ENCODE measurements at regions not wholly inside any gene's neighbourhood (a gene's known extent, or its start where the extent isn't known, plus 50 kb on each side); places are given as distances from the start of the nearest gene placed in this dataset.

DNA sequence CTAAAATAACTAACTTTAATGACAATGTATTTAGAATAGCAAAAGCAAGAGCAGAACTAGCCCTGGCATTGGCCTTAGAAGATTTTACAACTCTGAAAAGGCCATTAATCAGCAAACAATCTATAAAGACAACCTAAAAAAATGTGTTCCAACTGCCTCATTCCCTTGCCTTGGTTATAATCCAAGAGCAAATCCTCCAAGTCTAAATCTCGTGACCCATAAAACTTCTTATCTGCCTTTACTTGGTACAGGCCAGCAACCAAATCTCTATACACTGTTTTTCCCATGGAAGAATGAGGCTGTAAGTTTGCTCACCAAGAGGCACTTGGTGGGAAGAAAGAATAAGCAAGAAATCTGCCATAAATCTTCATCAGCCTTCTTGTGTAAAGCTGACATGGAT, 175.3 kb upstream of the MID1 start:
- ATAC-seq (ENCODE audit: low read depth) (no peak), DNase-seq (ENCODE audit: low spot score) (no peak)
- Histone ChIP-seq H3K4me1 (ENCODE audit: insufficient read depth, poor library complexity, severe bottlenecking) (no peaks in the 10 kb centered on the region), H3K27me3 (ENCODE audit: insufficient read depth, poor library complexity, severe bottlenecking) (no peaks in the 10 kb centered on the region), H3K36me3 (ENCODE audit: low read depth) (no peaks in the 10 kb centered on the region), H3K27ac (ENCODE audit: poor library complexity, severe bottlenecking) (no peak overlapping the region), H3K9me3 (ENCODE audit: severe bottlenecking) (no peaks in the 10 kb centered on the region), H3K4me3 (ENCODE audit: severe bottlenecking) (no peak overlapping the region)
- TF ChIP-seq, protein P1, sequence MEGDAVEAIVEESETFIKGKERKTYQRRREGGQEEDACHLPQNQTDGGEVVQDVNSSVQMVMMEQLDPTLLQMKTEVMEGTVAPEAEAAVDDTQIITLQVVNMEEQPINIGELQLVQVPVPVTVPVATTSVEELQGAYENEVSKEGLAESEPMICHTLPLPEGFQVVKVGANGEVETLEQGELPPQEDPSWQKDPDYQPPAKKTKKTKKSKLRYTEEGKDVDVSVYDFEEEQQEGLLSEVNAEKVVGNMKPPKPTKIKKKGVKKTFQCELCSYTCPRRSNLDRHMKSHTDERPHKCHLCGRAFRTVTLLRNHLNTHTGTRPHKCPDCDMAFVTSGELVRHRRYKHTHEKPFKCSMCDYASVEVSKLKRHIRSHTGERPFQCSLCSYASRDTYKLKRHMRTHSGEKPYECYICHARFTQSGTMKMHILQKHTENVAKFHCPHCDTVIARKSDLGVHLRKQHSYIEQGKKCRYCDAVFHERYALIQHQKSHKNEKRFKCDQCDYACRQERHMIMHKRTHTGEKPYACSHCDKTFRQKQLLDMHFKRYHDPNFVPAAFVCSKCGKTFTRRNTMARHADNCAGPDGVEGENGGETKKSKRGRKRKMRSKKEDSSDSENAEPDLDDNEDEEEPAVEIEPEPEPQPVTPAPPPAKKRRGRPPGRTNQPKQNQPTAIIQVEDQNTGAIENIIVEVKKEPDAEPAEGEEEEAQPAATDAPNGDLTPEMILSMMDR (IDR thresholded peaks at IDR 0.05; ENCODE audit: poor library complexity, severe bottlenecking): no peak

DNA sequence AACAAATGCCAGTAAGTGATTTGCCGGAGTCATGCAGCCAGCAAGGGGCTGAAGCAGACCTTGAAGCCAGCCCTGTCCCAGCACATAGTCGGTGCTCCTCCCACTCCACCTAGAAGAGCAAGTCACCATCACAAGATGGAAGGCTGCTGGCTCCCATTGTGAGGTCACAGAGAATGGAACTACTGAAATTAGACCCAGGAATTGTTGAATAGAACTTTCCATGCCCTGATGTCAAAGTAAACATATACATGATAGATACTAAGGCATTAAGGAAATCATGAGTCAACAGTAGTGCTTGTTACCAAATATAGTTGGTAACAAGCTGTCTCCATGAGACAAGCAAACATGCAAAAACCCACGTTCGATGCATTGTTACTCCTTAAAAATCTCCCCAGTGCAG, 177.1 kb upstream of the MID1 start:
- ATAC-seq (ENCODE audit: low read depth) (no peak), DNase-seq (ENCODE audit: low spot score) (no peak)

DNA sequence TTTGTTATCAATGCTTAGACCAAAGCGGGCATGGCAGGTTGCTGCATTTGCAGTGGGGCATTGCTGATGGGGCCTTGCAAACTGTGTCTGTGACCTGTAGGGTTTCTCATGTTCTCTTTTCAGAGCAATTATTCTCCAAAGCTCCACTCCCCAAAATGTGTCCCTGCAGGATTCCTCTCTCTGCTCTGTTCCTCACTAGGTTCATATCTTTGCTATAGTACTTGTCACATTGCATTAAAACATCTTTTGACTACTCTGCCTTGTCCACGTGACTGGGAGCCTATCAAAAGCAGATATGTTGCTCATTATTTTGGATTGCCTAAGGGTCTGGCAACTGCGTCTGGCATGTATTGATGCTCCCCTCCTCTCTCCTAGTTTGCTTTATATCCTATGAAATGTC, 177.7 kb upstream of the MID1 start:
- no peak for DNase-seq (ENCODE audit: low spot score)
- H3K4me3 ChIP-seq (ENCODE audit: severe bottlenecking): no peak overlapping the region
- H3K4me1 ChIP-seq (ENCODE audit: insufficient read depth, poor library complexity, severe bottlenecking): no peaks in the 10 kb centered on the region
- no peaks in the 10 kb centered on the region for H3K9me3 ChIP-seq (ENCODE audit: severe bottlenecking)
- ATAC-seq (ENCODE audit: low read depth): no peak
- TF ChIP-seq, protein P1 (IDR thresholded peaks at IDR 0.05; ENCODE audit: poor library complexity, severe bottlenecking): no peak
- no peaks in the 10 kb centered on the region for H3K36me3 ChIP-seq (ENCODE audit: low read depth)
- H3K27ac ChIP-seq (ENCODE audit: poor library complexity, severe bottlenecking): no peak overlapping the region
- H3K27me3 ChIP-seq (ENCODE audit: insufficient read depth, poor library complexity, severe bottlenecking): no peaks in the 10 kb centered on the region

More for the DNA sequence above, 177.1 kb upstream of the MID1 start:
- no peak overlapping the region for H3K27ac ChIP-seq (ENCODE audit: poor library complexity, severe bottlenecking)
- H3K27me3 ChIP-seq (ENCODE audit: insufficient read depth, poor library complexity, severe bottlenecking): no peaks in the 10 kb centered on the region
- no peaks in the 10 kb centered on the region for H3K36me3 ChIP-seq (ENCODE audit: low read depth)
- TF ChIP-seq, protein P1 (IDR thresholded peaks at IDR 0.05; ENCODE audit: poor library complexity, severe bottlenecking): no peak
- H3K9me3 ChIP-seq (ENCODE audit: severe bottlenecking): no peaks in the 10 kb centered on the region
- no peaks in the 10 kb centered on the region for H3K4me1 ChIP-seq (ENCODE audit: insufficient read depth, poor library complexity, severe bottlenecking)
- no peak overlapping the region for H3K4me3 ChIP-seq (ENCODE audit: severe bottlenecking)

DNA sequence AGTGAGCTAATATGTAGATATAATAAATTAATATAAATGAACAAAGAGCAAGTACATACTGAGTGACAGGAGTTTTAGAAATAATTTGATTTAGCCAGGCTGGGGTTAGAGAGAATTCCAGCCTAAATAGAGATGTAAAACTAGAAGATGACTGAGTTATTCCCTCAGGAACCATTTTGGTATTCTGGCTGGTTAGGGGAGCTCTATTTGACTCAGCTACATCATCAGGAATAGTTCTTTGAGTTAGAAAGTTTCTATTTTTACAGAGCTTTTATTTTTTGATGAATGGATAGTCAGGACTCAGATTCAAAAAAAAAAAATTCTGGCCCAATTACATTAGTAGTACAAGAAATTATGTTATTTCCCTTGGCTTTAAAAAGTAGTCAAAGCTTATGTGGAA, 180.4 kb upstream of the MID1 start:
- Histone ChIP-seq H3K9me3 (ENCODE audit: severe bottlenecking) (no peaks in the 10 kb centered on the region), H3K36me3 (ENCODE audit: low read depth) (no peaks in the 10 kb centered on the region), H3K4me1 (ENCODE audit: insufficient read depth, poor library complexity, severe bottlenecking) (no peaks in the 10 kb centered on the region), H3K4me3 (ENCODE audit: severe bottlenecking) (no peak overlapping the region), H3K27me3 (ENCODE audit: insufficient read depth, poor library complexity, severe bottlenecking) (no peaks in the 10 kb centered on the region), H3K27ac (ENCODE audit: poor library complexity, severe bottlenecking) (no peak overlapping the region)
- TF ChIP-seq, protein P1 (IDR thresholded peaks at IDR 0.05; ENCODE audit: poor library complexity, severe bottlenecking): no peak
- no peak for ATAC-seq (ENCODE audit: low read depth)
- DNase-seq (ENCODE audit: low spot score): no peak

DNA sequence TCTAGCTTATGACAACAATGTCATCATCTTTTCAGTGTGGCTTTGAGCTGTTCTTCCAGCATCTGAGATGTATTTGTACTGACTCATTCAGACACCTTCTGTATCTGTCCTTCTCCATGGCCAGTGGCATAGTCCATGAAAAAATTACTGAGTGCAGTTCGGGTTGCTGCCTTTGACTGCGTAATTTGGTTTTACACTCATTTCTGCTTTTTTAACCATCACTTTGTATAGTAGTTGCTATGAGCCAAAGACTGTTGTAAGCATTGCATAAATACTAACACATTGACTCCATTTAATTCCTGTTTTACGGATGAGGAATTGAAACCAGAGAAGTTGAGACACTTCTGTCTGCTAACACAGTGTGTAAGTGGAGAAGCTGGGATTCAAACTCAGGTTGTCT, 190.7 kb upstream of the MID1 start:
- TF ChIP-seq, protein P1 (IDR thresholded peaks at IDR 0.05; ENCODE audit: poor library complexity, severe bottlenecking): no peak
- H3K27ac ChIP-seq (ENCODE audit: poor library complexity, severe bottlenecking): no peak overlapping the region
- DNase-seq (ENCODE audit: low spot score) (no peak), ATAC-seq (ENCODE audit: low read depth) (no peak)
- no peaks in the 10 kb centered on the region for H3K27me3 ChIP-seq (ENCODE audit: insufficient read depth, poor library complexity, severe bottlenecking)
- no peaks in the 10 kb centered on the region for H3K4me1 ChIP-seq (ENCODE audit: insufficient read depth, poor library complexity, severe bottlenecking)
- H3K4me3 ChIP-seq (ENCODE audit: severe bottlenecking): no peak overlapping the region
- H3K36me3 ChIP-seq (ENCODE audit: low read depth): no peaks in the 10 kb centered on the region
- no peaks in the 10 kb centered on the region for H3K9me3 ChIP-seq (ENCODE audit: severe bottlenecking)
